ENCODE measurements at regions not wholly inside any gene's neighbourhood (a gene's known extent, or its start where the extent isn't known, plus 50 kb on each side); places are given as distances from the start of the nearest gene placed in this dataset.
A peak's percentile ranks its signal among the peaks of the same experiment; 100 is the strongest.

DNA sequence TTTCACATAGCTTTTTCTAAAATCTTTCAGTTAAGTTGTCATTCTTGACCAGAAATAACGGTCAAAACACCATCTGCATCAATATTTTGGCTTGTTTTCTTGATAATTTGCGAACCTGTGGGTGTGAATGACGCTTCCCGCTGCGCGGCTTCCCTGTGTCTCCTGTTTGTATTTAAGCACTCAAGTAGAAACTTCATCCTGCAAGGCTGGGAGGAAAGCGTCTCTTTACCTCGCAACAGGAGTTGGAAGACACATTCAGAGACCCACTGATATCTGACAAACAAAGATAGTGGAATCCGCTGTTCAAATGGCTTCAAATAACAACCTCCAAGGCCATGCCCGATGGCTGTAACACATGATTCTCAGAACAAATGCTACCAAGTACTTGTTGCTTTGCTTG lies 704.9 kb downstream of the DCDC2C start:
- no peak for DNase-seq

DNA sequence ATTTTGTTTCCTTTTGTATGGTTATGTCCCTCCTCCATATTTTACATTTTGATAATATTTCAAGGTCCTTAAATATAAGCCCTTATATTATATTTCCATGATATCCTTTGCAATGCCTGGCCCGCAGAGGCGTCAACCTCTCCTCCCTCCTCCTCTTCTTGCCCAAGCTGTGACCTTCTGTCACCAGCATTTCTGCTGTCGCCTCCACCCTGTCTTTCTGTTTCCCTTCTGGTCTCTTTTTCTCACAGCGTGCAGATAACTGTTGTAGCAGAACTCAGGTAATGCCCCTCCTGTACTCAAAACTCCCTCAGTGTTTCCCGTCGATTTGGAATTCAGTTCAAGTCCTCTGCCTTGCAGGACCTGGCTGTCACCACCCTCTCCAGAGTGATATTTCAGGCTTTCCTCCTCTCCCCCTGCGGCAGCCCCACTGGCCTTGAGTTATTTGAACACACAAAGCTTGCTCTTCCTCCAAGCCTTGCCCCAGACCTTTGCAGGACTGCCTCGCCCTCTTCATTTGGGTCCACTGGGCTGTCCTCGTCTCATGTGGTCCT lies 709.3 kb downstream of the DCDC2C start:
- no peak for DNase-seq

DNA sequence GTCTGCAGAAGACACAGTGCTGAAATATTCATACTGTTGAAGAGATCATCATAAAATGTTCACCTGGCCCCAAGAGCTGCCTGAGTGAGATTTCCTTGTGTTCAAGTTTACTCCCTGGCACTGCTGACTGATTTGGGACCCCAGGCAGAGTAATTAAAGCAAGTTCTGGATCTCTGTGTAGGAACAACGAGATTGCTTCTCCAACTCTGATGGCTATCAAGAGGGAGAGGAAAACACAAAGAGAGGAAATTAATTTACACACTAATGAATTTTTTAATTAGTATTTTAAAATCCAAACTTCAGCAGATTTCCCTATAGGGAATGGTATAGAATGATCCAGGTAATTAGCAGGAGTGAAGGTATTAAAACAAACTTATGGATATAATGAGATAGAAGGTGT lies 711.8 kb downstream of the DCDC2C start:
- DNase-seq = no peak

DNA sequence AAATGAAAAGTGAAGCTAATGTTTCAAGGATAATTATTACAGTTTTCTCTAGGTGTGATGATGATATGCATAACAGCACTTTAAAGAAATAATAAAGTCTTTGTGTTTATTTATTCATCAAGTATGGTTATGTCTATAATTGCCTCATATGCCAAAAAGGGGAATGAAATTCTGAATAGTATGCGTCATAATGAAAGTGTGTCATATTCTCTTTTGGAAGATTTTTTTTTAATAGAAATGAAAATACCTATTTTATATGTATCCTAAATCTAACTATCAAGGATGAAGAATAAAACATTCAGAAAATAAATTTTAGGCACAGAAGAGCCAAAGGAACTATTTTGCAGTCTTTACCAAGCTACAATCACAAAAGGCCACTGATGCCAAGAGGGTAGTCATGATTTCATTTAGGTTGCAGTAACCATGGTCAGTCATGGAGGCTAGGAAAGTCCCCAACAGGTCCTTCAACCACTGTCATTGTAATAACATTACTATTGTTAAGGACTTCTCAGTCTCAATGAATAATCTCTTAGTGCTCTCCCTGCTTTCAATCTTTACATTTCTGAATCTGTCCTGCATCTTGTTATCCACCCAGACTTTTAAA lies 712.5 kb downstream of the DCDC2C start:
- DNase-seq = no peak

DNA sequence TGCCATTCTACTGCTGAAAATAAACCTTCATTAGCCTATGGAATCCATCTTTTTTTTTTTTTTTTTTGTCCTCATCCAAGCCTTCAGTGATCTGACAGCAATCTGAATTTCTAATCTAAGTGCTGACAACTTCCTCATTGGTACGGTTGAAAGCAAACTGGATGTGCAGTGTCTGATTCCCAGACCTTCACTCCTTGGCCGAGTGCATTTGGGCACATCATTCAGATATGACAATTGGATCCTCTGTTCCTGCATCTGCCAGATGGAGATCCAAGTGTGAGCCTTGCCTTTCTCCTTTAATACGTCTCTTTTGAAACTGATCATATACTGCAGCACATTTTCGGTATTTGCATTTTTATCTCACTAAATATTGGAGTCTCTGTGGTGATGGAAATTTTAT lies 713.1 kb downstream of the DCDC2C start:
- DNase-seq = no peak

DNA sequence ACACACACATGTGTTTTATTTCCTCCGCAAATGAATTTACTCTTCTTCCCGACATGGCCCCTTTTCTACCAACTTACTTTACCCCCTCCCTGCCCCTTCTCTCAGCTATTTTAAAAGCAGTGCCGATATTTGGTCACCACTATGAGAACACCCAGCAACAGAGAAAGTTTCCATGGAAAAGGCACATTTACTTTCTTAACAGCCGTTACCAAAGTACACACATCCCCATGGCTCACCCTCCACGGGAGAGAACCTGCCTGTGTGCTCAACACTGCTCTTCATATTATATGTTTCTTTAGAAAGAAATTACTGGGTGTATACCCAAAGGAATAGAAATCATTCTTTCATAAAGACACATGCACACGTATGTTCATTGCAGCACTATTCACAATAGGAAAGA lies 714.4 kb downstream of the DCDC2C start:
- DNase-seq = no peak

DNA sequence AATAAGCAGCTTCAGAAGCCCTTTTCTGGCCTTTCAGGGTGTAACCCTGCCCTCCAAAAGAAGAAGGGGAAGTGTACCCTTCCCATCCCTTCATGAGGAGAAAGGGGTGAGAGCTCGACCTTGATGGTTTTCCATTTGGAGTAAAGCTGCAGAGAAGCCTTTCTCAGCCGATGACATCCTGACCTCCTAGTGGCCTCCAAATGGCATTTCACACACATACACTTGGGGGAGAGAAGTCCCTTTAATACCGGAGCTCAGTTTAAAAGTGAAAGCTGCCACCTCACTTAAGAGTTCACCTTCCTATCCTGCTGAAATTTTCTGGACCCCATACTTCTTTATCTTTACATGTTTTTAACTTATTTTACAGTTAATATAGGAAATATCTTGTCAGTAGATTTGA lies 716.7 kb downstream of the DCDC2C start:
- DNase-seq = no peak

DNA sequence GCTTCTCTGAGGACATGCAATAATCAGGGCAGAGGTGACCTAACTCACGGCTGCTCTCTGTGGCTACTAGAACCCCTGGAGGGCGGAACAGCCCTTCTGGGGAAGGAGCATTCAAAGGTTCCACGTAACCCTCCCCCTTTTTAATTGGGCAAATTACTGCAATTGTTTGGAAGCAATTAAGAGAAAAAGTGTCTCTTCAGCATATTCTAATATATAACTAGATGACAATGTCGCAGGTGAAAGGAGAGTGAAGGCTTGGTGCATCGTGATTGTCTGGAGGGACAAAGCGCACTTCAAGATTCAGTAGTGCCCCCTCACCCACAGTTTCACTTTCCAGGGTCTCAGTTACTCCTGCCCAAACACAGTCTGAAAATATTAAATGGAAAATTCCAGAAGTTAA lies 720.8 kb downstream of the DCDC2C start:
- no peak for DNase-seq

DNA sequence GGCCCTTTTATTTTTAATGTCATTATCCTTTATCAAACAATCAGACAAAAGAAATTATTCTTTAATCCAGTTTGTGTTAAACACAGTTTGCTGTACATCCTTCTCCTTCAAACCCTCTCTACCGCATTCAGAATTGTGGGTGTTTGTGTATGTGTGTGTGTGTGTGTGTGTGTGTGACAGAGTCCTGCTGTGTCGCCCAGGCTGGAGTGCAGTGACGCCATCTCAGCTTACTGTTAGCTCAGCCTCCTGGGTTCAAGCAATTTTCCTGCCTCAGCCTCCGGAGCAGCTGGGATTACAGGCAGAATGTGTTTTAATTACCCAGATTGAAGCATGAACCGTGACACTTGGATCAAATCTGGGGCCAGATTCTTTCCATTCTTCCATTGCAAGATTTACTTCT lies 723.7 kb downstream of the DCDC2C start:
- no peak for DNase-seq

DNA sequence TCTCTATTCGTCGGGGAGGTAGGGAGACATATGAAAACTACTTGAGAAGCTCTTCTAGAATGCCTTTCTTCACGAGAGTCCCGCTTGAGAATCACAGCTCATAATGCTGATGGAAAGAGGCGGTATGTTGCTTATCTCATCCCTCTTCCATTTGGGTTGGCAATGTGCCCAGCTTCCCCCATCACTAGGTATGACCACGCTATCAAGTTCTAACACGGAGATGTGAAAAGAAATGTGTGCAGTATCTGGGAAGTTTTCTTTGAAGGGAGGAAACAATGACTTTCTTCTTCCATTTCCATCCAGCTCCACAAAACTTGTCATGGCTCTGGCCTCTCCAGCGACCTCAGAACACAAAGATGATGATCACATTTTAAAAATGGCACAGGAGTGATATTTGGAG lies 742.4 kb downstream of the DCDC2C start:
- DNase-seq = peak; percentile 11

DNA sequence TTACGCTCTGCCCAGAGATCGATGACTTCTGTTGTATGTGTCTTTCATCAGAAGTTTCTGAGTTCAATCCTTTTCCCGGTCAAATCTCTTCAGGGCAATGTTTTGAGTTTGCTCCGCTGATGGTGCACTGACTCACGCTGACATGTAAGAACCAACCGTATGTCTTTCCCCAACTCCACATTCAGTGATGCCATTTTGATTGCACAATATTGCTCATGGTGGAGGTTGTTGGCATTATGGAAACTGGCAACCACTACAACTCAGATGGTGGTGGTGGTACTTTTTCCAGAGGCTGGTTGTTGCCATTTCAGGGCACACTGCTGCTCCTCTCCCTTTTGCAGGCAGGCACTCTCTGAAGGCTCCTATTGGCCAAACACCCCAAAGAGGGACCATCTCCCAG lies 751.5 kb downstream of the DCDC2C start:
- no peak for DNase-seq

DNA sequence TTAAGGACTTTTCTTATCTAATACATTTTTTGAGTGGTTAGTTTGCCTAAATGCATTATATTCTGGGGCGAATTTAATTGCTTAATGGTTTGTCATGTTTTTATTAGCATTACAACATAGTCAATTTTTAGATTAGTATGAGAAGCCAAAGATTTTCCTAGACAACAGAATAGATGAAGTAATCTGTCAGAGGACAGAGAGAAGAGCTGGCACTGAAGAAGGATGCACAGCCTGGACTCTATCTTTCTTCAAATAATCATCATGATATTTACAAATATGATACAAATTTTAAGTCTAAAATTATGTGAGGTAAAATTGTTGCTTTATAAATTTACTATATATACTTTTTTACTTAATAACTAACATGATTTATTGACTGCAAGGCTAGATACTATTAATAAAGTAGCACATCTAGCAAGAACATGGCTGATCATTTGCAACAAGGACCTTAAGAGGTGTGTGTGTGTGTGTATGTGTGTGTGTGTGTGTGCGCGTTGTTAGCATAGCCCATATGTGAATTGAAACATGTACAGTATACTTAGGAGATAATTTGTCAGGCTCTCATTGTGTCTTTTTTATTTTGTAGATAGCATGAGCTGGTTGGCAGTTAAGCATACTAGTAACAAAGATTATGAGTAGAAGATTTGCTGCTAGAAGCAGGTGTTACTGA lies 752.2 kb downstream of the DCDC2C start:
- no peak for DNase-seq

DNA sequence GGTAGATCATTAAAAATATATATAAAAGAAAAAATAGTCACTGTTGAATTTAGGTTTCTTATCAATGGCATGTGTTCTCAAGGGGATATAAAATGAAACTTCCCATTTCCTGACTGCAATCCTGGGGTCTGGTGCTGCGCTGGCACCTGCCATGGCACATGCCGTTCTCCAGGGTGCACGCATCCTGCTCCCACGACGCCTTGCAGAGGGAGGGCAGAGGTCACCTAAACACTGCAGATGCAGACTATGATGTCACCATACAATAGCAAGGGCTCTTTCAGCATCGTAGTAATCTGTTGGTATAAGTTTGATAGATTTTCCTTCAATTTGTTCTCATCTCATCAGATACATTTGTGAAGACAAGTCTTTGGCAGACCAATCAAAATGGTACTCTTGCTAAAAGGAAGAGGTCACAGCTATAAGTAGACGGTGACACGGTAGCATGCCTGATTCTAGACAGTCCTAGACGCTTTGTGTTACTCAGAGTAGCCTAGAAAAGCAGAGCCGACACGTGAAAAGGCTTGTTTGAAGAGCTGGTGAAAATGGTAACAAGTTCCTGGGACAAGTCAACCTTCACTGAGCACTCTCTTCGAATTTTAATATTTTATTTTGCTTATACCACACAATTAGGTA lies 761.4 kb downstream of the DCDC2C start:
- DNase-seq = no peak

DNA sequence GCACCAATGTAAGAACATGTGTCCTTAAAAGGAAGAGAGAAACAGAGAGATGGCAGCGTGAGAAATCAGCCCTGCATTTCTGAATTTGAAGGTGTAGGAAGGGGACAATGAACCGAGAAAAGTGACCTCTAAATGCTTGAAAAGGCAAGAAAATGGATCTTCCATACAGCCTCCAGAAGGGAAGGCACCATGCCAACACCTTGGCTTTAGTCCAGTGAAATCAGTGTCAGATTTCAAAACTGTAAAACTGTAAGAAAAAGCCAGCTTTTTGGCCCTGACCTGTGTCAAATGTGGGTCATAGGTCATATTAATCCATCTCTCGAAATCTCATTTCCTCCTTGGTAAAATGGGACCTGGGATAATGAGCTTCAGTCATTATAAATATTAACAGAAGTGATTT lies 762.3 kb downstream of the DCDC2C start:
- DNase-seq = no peak

DNA sequence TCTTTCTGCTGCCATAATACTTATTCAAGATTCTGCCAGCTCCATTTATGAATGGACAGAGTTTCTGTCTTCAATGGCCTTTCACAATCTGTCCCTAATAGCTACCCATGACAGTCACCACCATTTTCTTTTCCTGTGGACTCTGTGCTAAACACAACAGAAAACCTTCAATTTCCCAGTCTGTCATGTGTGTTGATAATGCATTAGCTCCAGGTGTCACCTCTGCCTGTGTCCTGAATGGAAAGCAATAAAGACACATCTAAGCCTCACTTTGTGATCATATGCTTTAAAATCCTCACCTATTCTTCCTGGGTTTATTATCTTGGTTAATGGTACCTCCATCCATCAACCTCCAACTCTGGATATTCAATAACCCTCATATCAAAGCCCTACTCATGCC lies 772.2 kb downstream of the DCDC2C start:
- no peak for DNase-seq

DNA sequence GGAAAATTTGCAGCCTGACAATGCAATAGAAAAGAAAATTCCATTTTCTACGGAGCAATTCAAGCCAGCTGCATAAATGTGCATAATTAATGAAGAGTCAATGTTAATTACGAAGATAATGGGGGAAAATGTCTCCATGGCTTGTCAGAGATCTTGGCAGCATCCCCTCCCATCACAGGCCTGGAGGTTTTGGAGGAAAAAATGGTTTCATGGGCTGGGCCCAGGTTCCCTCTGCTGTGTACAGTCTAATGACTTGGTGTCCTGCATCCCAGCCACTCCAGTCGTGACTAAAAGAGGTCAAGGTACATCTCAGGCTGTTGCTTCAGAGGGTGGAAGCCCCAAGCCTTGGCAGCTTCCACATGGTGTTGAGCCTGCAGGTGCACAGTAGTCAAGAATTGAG lies 779.7 kb downstream of the DCDC2C start:
- no peak for DNase-seq

DNA sequence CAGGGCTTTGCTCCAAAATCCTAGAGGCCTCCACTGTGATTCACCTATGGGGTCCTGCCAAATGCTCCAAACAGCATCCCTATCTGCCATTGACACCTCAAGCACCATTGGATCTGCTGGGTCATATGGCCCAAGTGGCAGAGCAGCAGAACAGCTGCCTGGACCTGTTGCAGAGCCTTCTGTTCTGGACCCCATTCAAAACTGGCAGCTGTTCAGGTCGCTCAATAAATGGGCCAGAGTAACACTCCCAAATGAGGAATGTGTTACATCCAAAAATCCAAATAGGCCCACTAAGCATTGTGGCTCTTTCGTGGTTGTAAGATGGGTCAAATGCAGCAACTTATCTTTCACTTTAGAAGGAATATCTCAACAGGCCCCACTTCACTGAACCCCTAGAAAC lies 783.6 kb downstream of the DCDC2C start:
- DNase-seq = no peak

DNA sequence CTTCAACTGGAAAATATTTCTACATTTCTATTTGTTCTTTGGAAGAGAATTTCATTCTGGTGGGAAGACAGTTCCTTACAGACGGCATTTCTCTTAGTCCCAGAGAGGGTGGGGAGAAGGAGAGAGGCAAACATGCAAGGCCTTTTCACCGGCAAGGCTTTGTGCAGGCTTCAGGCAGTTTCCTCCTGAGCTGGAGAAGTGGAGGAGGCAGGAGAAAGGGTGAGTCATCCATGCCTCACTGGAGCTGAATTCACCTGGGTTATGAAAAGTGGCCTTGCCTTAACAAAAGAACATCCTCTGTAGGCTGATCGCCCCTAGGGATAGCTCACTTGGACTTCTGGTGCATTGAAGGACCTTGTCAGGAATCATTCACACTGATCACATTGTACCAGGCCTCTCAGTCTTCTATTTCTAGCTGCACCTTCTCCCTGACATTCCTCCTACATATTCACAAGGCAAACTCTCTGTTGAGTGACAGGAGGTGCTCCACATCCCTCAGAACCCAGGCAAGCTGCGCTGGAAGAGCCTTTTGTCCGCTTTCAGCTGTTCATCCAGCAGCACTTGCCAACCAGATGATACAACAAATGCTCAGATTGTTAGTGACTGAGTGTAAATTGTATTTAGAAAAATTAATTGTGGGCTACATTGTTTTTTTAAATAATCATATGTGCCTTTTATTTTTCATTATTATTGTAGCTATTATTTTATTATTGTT lies 796.1 kb downstream of the DCDC2C start:
- DNase-seq = no peak

DNA sequence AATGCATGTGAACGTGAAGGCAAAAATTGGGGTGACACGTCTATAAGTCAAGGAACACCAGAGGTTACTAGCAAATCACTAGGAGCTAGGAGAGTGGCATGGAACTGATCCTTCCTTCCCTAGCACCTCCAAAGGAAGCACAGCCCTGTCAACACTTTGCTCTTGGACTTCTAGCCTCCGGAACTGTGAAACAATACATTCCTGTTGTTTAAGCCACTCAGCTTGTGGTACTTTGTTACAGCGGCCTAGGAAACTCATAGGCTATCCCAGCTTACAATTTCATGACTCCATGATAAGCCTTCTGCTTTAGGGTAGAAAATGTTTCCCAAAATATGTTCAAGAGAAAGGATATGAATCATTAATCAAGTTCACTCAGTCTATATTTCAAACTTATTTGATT lies 798.1 kb downstream of the DCDC2C start:
- DNase-seq = no peak

DNA sequence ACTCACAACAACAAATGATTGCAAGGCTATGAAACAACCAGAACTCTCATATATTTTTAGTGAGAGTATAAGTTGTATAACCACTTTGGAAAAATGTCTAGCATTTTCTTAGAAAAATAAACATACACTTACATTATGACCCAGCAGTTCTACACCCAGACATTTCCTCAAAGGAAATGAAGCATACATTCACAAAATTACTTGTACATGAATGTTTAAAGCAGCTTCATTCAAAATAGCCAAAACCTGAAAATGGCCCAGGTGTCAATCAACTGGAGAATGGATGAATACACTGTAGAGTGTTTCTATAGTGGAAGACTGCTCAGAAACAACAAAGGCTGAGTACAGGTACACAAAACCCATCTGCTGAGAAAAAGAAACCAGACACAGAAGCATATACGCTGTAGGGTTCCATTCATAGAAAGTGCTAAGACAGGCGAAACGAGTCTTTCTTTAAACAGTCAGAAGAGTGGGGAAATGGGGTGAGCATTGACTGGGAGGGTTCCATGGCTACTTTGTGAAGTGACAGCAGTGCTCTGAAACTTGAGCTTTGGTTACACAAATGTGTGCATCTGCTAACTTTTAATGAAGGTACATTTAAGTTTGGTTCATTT lies 799.0 kb downstream of the DCDC2C start:
- no peak for DNase-seq

DNA sequence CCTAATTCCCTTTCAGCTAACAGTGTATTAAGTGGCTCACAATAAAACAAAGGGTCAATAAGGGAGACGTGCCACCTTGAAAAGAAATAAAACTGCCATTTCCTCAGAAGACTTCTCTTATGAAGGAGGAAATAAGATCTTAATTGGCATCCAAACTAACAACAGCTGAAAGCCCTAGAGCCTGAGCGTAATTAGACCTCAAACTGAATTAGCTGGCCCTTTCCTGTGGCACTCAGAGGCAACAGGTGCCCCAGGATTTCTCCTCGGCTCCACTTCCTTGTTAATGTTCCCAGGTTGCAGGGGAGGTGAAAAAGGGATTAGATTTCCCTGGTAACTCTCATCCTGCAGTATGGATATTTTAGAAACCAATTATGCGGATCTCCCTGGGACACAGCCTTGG lies 804.3 kb downstream of the DCDC2C start:
- DNase-seq = peak; percentile 15

DNA sequence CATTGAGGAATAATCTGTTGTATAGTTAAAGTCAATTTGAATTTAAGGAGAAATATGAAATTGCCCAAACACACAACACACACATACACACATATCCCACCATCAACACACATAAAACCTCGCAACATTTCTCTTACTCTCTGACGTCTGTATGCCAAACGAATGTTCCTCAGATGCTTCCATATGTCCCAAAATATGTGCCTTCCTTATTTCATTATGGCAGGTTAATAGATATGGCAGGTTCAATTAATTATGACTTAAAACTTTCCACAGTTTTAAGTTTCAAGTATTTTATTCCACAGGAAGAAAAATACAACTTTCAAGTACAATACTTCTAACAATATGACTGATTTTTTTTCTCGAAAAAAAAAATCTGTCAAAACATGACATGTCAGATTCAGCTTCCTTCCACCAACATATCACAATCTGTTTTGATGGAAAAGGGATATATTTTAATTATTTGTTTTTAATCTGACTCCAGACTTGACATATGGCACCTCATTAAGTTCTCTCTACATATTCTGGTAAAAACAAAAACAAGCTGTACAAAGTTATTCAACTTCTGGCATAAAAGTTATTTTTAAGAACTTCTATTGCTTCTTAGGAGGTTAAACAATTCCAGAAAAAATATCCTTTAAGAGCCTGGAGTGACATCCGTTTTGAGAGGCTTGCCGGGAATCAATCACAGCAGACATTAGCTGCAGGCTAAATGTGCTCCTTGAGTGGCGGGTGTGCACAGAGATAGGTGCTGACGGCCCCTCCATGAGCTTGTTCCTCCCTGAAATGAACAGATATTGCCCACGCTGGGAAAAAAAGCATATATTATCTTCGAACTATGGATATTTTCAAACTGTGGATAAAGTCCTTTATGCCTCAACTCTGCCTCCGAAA lies 812.7 kb downstream of the DCDC2C start:
- no peak for DNase-seq
